KBM-7 (cell line): ENCODE measurements at regions not wholly inside any gene's neighbourhood (a gene's known extent, or its start where the extent isn't known, plus 50 kb on each side); places are given as distances from the start of the nearest gene placed in this dataset.
A peak's percentile ranks its signal among the peaks of the same experiment; 100 is the strongest.
"Not testable (repeated sequence)": the region's sequence is repeated elsewhere in the genome, so short reads cannot be mapped to it uniquely, and the experiment has no call there.

Source experiments
- DNase-seq: peaks from one replicate; pipeline ENCODE4 v3.0.0-alpha.2; 2015
- in situ Hi-C: fragments of 300-500 bp; cut with MboI; formaldehyde crosslinking; loops from 2 replicates; pipeline ENCODE4 v1.14.3; 2020; ENCODE audit warnings: low sequenced_read_pairs, low pct_unique_long_range_greater_than_20kb, mixed read lengths

DNA sequence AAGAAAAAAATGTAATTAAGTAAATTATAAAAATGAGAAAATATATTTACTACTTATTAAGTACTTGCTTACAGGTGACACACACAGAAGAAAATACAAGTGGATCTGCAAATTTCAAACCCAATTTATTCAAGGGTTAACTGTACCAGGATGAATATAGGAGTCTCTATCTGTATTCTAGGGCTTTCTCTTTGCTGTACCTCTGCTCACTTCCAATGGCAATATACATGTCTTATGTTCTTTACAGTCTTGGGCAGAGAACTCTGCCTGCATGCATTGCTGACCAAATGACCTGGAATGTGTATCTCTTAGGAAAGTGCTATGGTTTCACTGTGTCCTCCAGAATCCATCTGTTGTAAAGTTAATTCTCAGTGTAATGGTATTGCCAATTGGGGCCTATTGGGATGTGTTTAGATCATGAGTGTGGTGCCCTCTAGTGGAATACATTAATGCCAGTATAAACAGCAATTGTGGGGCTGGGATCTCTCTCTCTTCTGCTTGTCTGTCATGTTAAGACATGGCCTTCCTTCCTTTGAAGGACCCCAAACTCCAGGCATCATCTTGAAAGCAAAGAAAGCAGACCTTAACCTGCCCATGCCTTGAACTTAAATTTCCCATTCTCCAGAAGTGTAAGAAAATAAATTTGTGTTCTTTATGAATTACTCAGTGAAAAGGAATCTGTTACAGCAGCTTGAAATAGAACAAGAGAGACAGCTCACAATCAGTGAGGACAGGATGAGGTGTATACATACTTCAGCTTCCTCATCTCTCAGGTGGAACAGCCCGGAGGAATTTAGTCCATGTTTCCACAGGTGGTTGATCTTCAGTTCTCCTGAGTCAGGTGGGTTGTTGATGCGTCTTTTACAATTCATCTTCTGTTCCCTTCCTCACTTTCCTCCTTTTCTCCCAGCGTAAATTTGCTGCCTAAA, 356.9 kb downstream of the RPIA start:
- DNase-seq: peak; percentile 79
- in situ Hi-C loops: not testable (repeated sequence)

- in situ Hi-C loops, DNase-seq: not testable (repeated sequence)
Measured at GRCh38 chr2:89058616-89059015, 367.1 kb downstream of the RPIA start.

- DNase-seq, in situ Hi-C loops: not testable (repeated sequence)
Measured at GRCh38 chr2:89061174-89061573, 369.7 kb downstream of the RPIA start.

- in situ Hi-C loops, DNase-seq: not testable (repeated sequence)
Measured at GRCh38 chr2:89076771-89077170, 385.3 kb downstream of the RPIA start.

DNA sequence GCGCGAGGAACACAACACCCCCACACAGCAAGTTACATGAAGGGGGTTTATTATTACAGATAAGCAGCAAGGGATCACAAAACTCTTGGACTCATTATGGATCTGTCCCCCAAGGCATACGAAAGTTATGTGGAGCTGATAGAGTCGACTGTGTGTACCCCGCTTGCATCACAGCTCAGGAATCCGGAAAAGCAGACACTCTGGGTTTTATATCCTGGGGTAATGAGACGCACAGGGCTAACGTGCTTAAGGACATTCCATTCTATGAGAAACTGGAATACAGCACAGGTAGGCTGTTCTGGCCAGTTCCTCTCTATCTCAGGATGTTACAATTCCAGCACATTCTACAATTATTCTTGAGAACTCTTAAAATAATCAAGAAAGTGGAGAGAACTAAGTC, 401.4 kb downstream of the RPIA start:
- in situ Hi-C loops: not testable (repeated sequence)

GRCh38 chr2:89095060-89095459, 403.6 kb downstream of the RPIA start:
- in situ Hi-C loops: not testable (repeated sequence)

More for the DNA sequence above, 401.4 kb downstream of the RPIA start:
- not testable (repeated sequence) for DNase-seq

DNA sequence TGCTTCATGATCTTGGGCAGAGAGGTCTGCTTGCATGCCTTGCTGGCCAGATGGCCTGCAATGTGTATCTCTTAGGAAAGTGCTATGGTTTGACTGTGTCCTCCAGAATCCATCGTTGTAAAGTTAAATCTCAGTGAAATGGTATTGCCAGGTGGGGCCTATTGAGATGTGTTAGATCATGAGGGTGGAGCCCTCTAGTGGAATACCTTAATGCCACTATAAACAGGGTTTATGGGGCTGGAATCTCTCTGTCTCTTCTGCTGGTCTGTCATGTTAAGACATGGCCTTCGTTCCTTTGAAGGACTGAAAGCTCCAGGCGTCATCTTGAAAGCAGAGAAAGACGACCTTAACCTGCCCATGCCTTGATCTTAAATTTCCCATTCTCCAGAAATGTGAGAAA, 411.1 kb downstream of the RPIA start:
- in situ Hi-C loops: not testable (repeated sequence)

More at GRCh38 chr2:89095060-89095459, 403.6 kb downstream of the RPIA start:
- DNase-seq: not testable (repeated sequence)

GRCh38 chr2:89106369-89107019, 415.0 kb downstream of the RPIA start:
- in situ Hi-C loops, DNase-seq: not testable (repeated sequence)

More for the DNA sequence above, 411.1 kb downstream of the RPIA start:
- not testable (repeated sequence) for DNase-seq

- in situ Hi-C loops: not testable (repeated sequence)
- peak; percentile 30 for DNase-seq
Measured at GRCh38 chr2:89112434-89112833, 421.0 kb downstream of the RPIA start.

DNA sequence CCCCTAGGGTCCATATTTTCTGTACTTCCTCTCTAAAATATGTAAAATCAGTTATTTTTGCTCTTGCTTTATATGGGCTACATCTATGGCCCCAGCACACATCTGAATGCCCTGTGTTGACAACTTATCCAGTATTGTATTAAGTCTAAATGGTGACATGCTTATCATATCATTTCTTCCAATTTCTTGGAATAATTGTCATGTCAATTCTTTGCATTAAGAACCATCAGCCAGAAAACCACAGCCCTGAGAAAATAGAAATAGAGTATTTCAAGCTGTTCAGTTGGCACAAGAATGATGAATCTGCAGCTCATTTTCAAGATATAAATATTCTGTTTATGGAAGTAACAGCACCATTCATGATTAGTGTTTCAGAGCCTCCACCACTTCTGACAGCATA, 421.8 kb downstream of the RPIA start:
- DNase-seq, in situ Hi-C loops: not testable (repeated sequence)

GRCh38 chr2:89129440-89129839, 438.0 kb downstream of the RPIA start:
- in situ Hi-C loops, DNase-seq: not testable (repeated sequence)

DNA sequence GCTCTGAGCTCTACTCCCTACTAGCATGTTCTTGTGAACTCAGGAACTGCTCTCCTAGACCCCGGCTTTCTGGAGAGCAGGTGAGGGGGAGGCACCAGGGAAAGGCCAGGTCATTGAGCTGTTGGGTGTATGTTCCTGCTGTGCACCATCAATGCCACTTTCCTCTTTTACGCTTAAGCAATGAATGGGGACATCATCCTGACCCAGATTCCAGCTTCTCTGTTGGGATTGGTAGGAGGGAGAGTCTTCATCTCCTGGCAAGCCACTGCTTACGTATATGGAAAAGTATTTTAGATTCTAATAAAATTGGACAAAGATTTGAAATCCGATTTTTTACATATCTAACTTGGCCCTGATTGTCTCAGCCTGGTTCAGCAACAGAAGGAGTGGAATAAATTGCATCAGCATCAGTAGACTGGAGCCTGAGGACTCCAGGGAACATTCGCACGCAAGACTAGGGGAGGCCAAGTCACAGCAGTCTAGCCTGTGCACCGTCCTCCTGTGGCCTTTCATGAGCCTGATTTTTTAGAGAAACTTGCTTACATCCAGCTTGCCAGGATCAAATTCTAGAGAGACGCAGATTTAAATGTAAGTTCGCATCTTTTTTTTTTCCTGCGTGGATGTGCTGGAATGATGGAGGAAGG, 439.3 kb downstream of the RPIA start:
- DNase-seq, in situ Hi-C loops: not testable (repeated sequence)

DNA sequence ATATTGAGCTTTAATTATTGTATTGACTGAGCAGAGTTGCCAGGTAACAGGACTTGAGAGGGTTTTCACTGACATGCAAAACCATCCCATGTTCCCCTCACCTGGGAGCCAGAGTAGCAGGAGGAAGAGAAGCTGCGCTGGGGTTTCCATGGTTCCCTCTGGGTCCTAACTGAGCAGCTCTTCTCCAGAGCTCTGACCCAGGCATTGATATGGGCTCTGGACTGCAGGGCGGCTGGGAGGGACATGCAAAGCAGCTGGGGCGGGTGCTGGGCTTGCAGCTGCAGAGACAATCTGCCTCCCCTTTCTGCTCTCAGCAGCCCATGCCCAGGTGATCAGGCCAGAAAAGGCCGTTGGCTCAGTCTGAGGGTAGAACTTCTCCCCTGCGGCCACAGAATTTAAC, 451.5 kb downstream of the RPIA start:
- in situ Hi-C loops, DNase-seq: not testable (repeated sequence)

GRCh38 chr2:89145342-89145741, 453.9 kb downstream of the RPIA start:
- DNase-seq, in situ Hi-C loops: not testable (repeated sequence)

- DNase-seq, in situ Hi-C loops: not testable (repeated sequence)
Measured at GRCh38 chr2:89148256-89148655, 456.8 kb downstream of the RPIA start.

DNA sequence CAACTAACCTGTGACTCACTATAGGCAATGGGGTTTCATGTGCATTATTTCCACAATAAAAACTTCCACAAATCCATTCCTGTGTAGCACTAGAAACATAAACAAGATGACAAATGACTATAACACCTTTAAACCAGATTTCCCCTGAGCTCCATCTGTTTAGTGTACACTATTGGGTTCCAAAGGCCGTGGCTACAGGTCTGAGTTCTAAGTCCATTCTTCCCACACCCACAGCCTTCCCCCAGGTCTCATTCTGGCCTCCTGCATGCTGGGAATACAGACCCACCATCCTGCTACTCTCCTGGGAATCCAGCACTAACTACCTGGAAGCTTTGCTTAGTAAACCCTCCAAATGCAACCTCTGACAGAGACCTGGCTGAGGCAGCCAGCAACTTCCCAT, 460.2 kb downstream of the RPIA start:
- DNase-seq, in situ Hi-C loops: not testable (repeated sequence)

GRCh38 chr2:89152501-89152900, 461.0 kb downstream of the RPIA start:
- in situ Hi-C loops: not testable (repeated sequence)

DNA sequence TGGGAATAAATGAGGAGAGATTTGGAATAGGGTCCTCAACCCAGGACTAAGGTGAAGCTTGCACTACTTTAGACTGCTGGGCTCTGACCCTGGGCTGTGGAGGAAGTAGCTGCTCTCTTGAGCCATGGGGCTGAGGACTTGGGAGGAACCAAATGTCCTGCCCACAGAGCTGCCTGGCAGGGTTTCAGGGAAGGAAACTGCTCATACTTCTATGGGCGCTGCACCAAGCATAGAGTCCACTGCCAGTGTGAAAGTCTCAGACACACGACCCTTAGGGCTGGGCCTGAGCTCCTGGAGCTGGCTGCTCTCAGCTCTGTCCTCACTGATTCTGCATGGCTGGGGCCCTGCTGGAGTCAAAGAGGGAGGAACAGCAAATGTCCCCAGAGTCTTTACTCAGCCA, 461.7 kb downstream of the RPIA start:
- in situ Hi-C loops: not testable (repeated sequence)

More at GRCh38 chr2:89152501-89152900, 461.0 kb downstream of the RPIA start:
- not testable (repeated sequence) for DNase-seq

DNA sequence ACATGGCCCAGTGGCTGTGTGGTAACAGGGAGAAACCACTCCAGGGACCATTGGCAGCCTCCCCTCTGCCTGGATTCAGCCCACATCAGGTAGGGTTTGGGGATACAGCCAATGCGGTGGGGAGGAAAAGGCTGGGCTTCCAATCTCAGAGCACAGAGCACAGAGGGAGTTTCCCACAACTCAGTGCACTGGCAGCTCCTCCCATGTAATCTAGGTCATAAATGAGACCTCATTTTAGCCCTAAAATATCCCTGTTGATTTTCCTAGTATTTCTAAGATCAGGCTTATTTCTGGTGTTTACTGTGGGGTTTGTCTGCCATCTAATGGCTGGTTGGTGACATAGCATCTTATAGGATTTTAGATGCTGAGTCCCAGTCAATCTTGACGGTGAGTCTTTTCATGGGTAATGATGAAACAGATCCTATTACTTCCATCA, 462.8 kb downstream of the RPIA start:
- in situ Hi-C loops: not testable (repeated sequence)
- peak; percentile 11 for DNase-seq

More for the DNA sequence above, 461.7 kb downstream of the RPIA start:
- peak; percentile 20 for DNase-seq
